H1 (cell line): ENCODE measurements at regions not wholly inside any gene's neighbourhood (a gene's known extent, or its start where the extent isn't known, plus 50 kb on each side); places are given as distances from the start of the nearest gene placed in this dataset.

ENCODE experiments used
- CTCF ChIA-PET: fragments of 300-600 bp; sonication (Branson Sonifier 250); formaldehyde crosslinking; loops from one replicate; lab custom pipeline; 2021; ENCODE audit not compliant: partially characterized antibody; lab: Charles Lee
- POLR2A ChIA-PET: fragments of 300-600 bp; sonication (Branson Sonifier 250); formaldehyde crosslinking; loops from one replicate; lab custom pipeline; 2021; ENCODE audit warnings: inconsistent platforms; ENCODE audit not compliant: partially characterized antibody; lab: Charles Lee
- DNase-seq, 2 experiments: peaks; one replicate each; pipeline versions ENCODE4 v3.0.0 to v3.0.0-alpha.2; 2010 to 2022; ENCODE audit warnings: low spot score in 2 of 2, low read depth in 1 of 2, mixed read lengths in 1 of 2
- FAIRE-seq: peaks from 2 replicates; lab custom pipeline; 2011; peaks lifted over from hg19 to GRCh38; lab: Jason Lieb, UNC
- H2AFZ ChIP-seq: 2 replicates; pipeline ENCODE4 v1.8.1; 2012; ENCODE audit warnings: low read length, inconsistent platforms
- H2AK5ac ChIP-seq: 2 replicates; pipeline ENCODE4 v1.6.1; 2013; ENCODE audit warnings: low read depth, low read length
- H2BK120ac ChIP-seq: replicated peaks from 2 replicates; pipeline ENCODE3; 2013; ENCODE audit warnings: low read depth, low read length, inconsistent platforms
- H2BK12ac ChIP-seq: 2 replicates; pipeline ENCODE4 v1.6.1; 2013; ENCODE audit warnings: low read depth, low read length
- H2BK15ac ChIP-seq: 2 replicates; pipeline ENCODE4 v1.6.1; 2013; ENCODE audit warnings: low read length
- H2BK20ac ChIP-seq: 2 replicates; pipeline ENCODE4 v1.6.1; 2013; ENCODE audit warnings: low read length
- H2BK5ac ChIP-seq: 2 replicates; pipeline ENCODE4 v1.6.1; 2013; ENCODE audit warnings: low read depth, low read length
- H3K14ac ChIP-seq: 2 replicates; pipeline ENCODE4 v1.6.1; 2013; ENCODE audit warnings: inconsistent platforms; ENCODE audit not compliant: insufficient read length
- H3K18ac ChIP-seq: 2 replicates; pipeline ENCODE4 v1.6.1; 2013; ENCODE audit warnings: low read length; ENCODE audit errors: extremely low read depth
- H3K23ac ChIP-seq: 2 replicates; pipeline ENCODE4 v1.6.1; 2013; ENCODE audit warnings: inconsistent platforms; ENCODE audit not compliant: insufficient read length
- H3K23me2 ChIP-seq: 2 replicates; pipeline ENCODE4 v1.6.1; 2013; ENCODE audit warnings: low read depth, low read length
- H3K27ac ChIP-seq: 2 replicates; pipeline ENCODE4 v1.6.1; 2011; ENCODE audit warnings: low read depth, low read length, inconsistent platforms
- H3K27me3 ChIP-seq, 4 experiments: replicated peaks in 1 of 4; 1 replicate in 1 of 4; 2 replicates in 3 of 4; pipeline versions ENCODE4 v1.6.1 to v1.8.1; 2011 to 2013; ENCODE audit warnings: low read length in 3 of 4, mild to moderate bottlenecking in 3 of 4, inconsistent platforms in 2 of 4, mixed read lengths in 2 of 4, moderate library complexity in 1 of 4; ENCODE audit not compliant: control insufficient read depth in 3 of 4, insufficient read depth in 3 of 4; ENCODE audit errors: extremely low read depth in 1 of 4
- H3K36me3 ChIP-seq, 4 experiments: 2 replicates each; pipeline versions ENCODE4 v1.6.1 to v1.8.1; 2011 to 2013; ENCODE audit warnings: mild to moderate bottlenecking in 4 of 4, low read length in 3 of 4, moderate library complexity in 2 of 4, control low read depth in 1 of 4, inconsistent platforms in 1 of 4; ENCODE audit not compliant: insufficient read depth in 4 of 4, control insufficient read depth in 2 of 4
- H3K4ac ChIP-seq: replicated peaks from 2 replicates; pipeline ENCODE3; 2013; ENCODE audit warnings: low read length, low read depth, mixed read lengths, inconsistent platforms; ENCODE audit not compliant: insufficient read length
- H3K4me1 ChIP-seq, 4 experiments: replicated peaks in 1 of 4; 1 replicate in 1 of 4; 2 replicates in 3 of 4; pipeline versions ENCODE4 v1.6.1 to v1.8.1; 2011 to 2013; ENCODE audit warnings: low read length in 3 of 4, inconsistent platforms in 2 of 4, mixed read lengths in 1 of 4; ENCODE audit not compliant: insufficient read depth in 4 of 4, control insufficient read depth in 3 of 4
- H3K4me2 ChIP-seq, 2 experiments: 2 replicates each; pipeline versions ENCODE4 v1.6.1 to v1.8.1; 2011 to 2013; ENCODE audit warnings: low read depth in 2 of 2, low read length in 2 of 2, control low read depth in 1 of 2, inconsistent platforms in 1 of 2, mild to moderate bottlenecking in 1 of 2; ENCODE audit not compliant: insufficient read depth in 1 of 2
- H3K4me3 ChIP-seq, 4 experiments: fragments of 200-600, 300-600 bp in 1 of 4; sonication (generic), shearing (Covaris generic), sonication (Bioruptor Twin) in 1 of 4; 2 replicates each; pipeline versions ENCODE4 v1.5.1 to v1.8.1; 2011 to 2016; ENCODE audit warnings: low read length in 4 of 4, low read depth in 3 of 4, control low read depth in 2 of 4, inconsistent platforms in 2 of 4, mild to moderate bottlenecking in 2 of 4, mixed read lengths in 1 of 4, moderate library complexity in 1 of 4; ENCODE audit not compliant: insufficient read depth in 2 of 4; ENCODE audit errors: extremely low read depth in 1 of 4
- H3K56ac ChIP-seq: replicated peaks from 2 replicates; pipeline ENCODE3; 2013; ENCODE audit warnings: low read depth, mild to moderate bottlenecking, mixed read lengths, low read length, inconsistent platforms; ENCODE audit not compliant: insufficient read length
- H3K79me1 ChIP-seq: 2 replicates; pipeline ENCODE4 v1.6.1; 2013; ENCODE audit warnings: low read depth, low read length, control low read depth
- H3K79me2 ChIP-seq, 2 experiments: 2 replicates each; pipeline versions ENCODE4 v1.6.1 to v1.8.1; 2012 to 2013; ENCODE audit warnings: low read length in 2 of 2, mild to moderate bottlenecking in 2 of 2, inconsistent platforms in 1 of 2; ENCODE audit not compliant: insufficient read depth in 2 of 2, control insufficient read depth in 1 of 2
- H3K9ac ChIP-seq, 4 experiments: replicated peaks in 1 of 4; 1 replicate in 1 of 4; 2 replicates in 3 of 4; pipeline versions ENCODE4 v1.6.1 to v1.8.1; 2011 to 2013; ENCODE audit warnings: low read depth in 3 of 4, low read length in 3 of 4, control low read depth in 2 of 4, mild to moderate bottlenecking in 2 of 4, moderate library complexity in 2 of 4, inconsistent platforms in 1 of 4; ENCODE audit errors: extremely low read depth in 1 of 4
- H3K9me3 ChIP-seq, 2 experiments: 2 replicates each; pipeline versions ENCODE4 v1.6.1 to v1.8.1; 2012 to 2013; ENCODE audit warnings: mild to moderate bottlenecking in 2 of 2, moderate library complexity in 2 of 2, control low read depth in 1 of 2, inconsistent platforms in 1 of 2, low read depth in 1 of 2, low read length in 1 of 2, mixed read lengths in 1 of 2; ENCODE audit not compliant: insufficient read depth in 2 of 2
- H4K20me1 ChIP-seq, 2 experiments: replicated peaks in 1 of 2; 2 replicates each; pipeline versions ENCODE3 to v1.8.1; 2011 to 2013; ENCODE audit warnings: inconsistent platforms in 2 of 2, low read length in 2 of 2, mild to moderate bottlenecking in 1 of 2; ENCODE audit not compliant: insufficient read depth in 2 of 2, control insufficient read depth in 1 of 2
- H4K5ac ChIP-seq: 2 replicates; pipeline ENCODE4 v1.6.1; 2013; ENCODE audit warnings: low read length, low read depth, mixed read lengths, inconsistent platforms; ENCODE audit not compliant: insufficient read length
- H4K8ac ChIP-seq: 2 replicates; pipeline ENCODE4 v1.8.0; 2013; ENCODE audit warnings: mild to moderate bottlenecking, moderate library complexity, low read length, inconsistent platforms; ENCODE audit not compliant: insufficient read depth; ENCODE audit errors: extremely low read depth
- H4K91ac ChIP-seq: replicated peaks from 2 replicates; pipeline ENCODE3; 2013; ENCODE audit warnings: low read length, mixed read lengths, inconsistent platforms; ENCODE audit not compliant: insufficient read length
- GABPA ChIP-seq: IDR thresholded peaks from 2 replicates; pipeline ENCODE4 v1.6.1; 2011; ENCODE audit warnings: mild to moderate bottlenecking, low read length, moderate library complexity, borderline replicate concordance; ENCODE audit not compliant: insufficient read depth
- POLR2AphosphoS5 ChIP-seq: IDR thresholded peaks from 2 replicates; pipeline ENCODE4 v1.6.1; 2011; ENCODE audit warnings: low read depth, low read length
- RAD21 ChIP-seq, 2 experiments: IDR thresholded peaks in 1 of 2; conservative IDR thresholded peaks in 1 of 2; 2 replicates each; pipeline ENCODE4 v1.6.1; 2011; ENCODE audit warnings: low read depth in 2 of 2, low read length in 2 of 2, improper control_type of control experiment in 1 of 2, inconsistent platforms in 1 of 2, mild to moderate bottlenecking in 1 of 2, moderate library complexity in 1 of 2
- WGBS, 2 experiments: shearing (Covaris generic) in 1 of 2; methylation state at CpG; one replicate each; pipeline versions ENCODE4 v1.1.6 to v1.1.7; 2013 to 2015; ENCODE audit warnings: low lambda C conversion rate in 2 of 2, mixed read lengths in 2 of 2, inconsistent platforms in 1 of 2, low coverage in 1 of 2, missing lambda C conversion rate in 1 of 2; ENCODE audit not compliant: insufficient replicate concordance in 2 of 2, insufficient coverage in 1 of 2, insufficient read length in 1 of 2; ENCODE audit errors: extremely low coverage in 1 of 2, missing lambda C conversion rate in 1 of 2; 5-methylcytosine and 5-hydroxymethylcytosine counted together
- TF ChIP-seq, protein P1 (sequence below), 3 experiments: IDR thresholded peaks; 1 replicate in 2 of 3; 2 replicates in 1 of 3; pipeline versions ENCODE4 v1.5.1 to v1.6.1; 2011; ENCODE audit warnings: low read length in 3 of 3, mild to moderate bottlenecking in 3 of 3, inconsistent platforms in 2 of 3, low read depth in 1 of 3, moderate library complexity in 1 of 3; ENCODE audit not compliant: insufficient read depth in 1 of 3; ENCODE audit errors: control extremely low read depth in 1 of 3

DNA sequence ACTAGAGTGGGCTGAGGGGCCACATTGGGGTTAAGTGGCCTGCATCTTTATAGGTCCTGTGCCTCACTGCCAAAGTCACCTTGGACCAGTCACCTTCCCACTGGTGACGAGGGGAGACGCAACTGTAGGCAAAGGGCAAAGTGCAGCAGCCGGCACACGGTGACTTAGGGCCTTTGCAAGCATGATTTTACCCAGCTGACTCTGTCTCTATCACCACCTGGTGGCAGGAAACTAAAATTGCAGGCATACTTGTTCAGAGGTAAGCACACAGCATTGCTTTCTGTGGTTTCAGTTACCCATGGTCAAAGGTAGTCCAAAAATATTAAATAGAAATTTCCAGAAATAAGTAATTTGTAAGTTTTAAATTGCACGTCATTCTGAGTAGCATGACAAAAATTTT is 1164.4 kb downstream of the BRD1 start:
- H4K5ac ChIP-seq: no peak overlapping the region
- H2AFZ ChIP-seq: no peak overlapping the region
- no peak overlapping the region for H2BK15ac ChIP-seq
- no peaks in the 10 kb centered on the region for H3K79me2 ChIP-seq
- no peak overlapping the region for H3K27ac ChIP-seq
- peak; percentile 35; the same call in 1 of the 2 replicates for TF ChIP-seq GABPA
- TF ChIP-seq, protein P1, sequence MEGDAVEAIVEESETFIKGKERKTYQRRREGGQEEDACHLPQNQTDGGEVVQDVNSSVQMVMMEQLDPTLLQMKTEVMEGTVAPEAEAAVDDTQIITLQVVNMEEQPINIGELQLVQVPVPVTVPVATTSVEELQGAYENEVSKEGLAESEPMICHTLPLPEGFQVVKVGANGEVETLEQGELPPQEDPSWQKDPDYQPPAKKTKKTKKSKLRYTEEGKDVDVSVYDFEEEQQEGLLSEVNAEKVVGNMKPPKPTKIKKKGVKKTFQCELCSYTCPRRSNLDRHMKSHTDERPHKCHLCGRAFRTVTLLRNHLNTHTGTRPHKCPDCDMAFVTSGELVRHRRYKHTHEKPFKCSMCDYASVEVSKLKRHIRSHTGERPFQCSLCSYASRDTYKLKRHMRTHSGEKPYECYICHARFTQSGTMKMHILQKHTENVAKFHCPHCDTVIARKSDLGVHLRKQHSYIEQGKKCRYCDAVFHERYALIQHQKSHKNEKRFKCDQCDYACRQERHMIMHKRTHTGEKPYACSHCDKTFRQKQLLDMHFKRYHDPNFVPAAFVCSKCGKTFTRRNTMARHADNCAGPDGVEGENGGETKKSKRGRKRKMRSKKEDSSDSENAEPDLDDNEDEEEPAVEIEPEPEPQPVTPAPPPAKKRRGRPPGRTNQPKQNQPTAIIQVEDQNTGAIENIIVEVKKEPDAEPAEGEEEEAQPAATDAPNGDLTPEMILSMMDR (IDR thresholded peaks at IDR 0.05; ENCODE audit: control extremely low read depth in 1 of 3, insufficient read depth in 1 of 3, low read depth in 1 of 3, low read length in 3 of 3): peak; percentile 44 to 88 (median 73)
- TF ChIP-seq RAD21 (IDR thresholded peaks at IDR 0.05 in 1 of 2, conservative IDR thresholded peaks at IDR 0.05 in 1 of 2; ENCODE audit: low read depth in 2 of 2, low read length in 2 of 2): peak; percentile 78 to 80
- TF ChIP-seq POLR2AphosphoS5: no peak
- no peak overlapping the region for H3K14ac ChIP-seq
- H4K20me1 ChIP-seq: peaks cover 0 to 3% of the 10 kb centered on the region in 2 experiments
- H3K56ac ChIP-seq: no peak overlapping the region
- no peak overlapping the region for H3K18ac ChIP-seq
- H4K91ac ChIP-seq: no peak overlapping the region
- H3K4me3 ChIP-seq: no peak overlapping the region
- H3K9me3 ChIP-seq: peaks cover 7 to 12% of the 10 kb centered on the region in 2 experiments
- CTCF ChIA-PET: interaction anchor here (0.6 to 2.3 kb wide), 15 partner anchors 9 to 407 kb away, joined by 3 to 12 read pairs (median 4); no protein-coding TSS in a partner anchor
- DNase-seq (no peak), FAIRE-seq (peak; percentile 71)
- POLR2A ChIA-PET: no interaction called here
- no peak overlapping the region for H2BK12ac ChIP-seq
- H3K4ac ChIP-seq: no peak overlapping the region
- H3K36me3 ChIP-seq: no peaks in the 10 kb centered on the region
- H4K8ac ChIP-seq: no peak overlapping the region
- H2BK20ac ChIP-seq: no peak overlapping the region
- H3K23me2 ChIP-seq: no peaks in the 10 kb centered on the region
- no peaks in the 10 kb centered on the region for H3K27me3 ChIP-seq
- no peak overlapping the region for H3K4me2 ChIP-seq
- H2BK120ac ChIP-seq: no peak overlapping the region
- no peak overlapping the region for H3K23ac ChIP-seq
- H3K79me1 ChIP-seq: no peaks in the 10 kb centered on the region; the same call in 1 of the 2 replicates
- no peaks in the 10 kb centered on the region; a peak in 1 of 7 replicates for H3K4me1 ChIP-seq
- WGBS, 2 experiments: 78% methylated on average over 5 of the region's 5 CpGs; no CpG with 5 or more reads in 1 of the 2 experiments
- no peak overlapping the region for H2BK5ac ChIP-seq
- no peak overlapping the region for H3K9ac ChIP-seq
- H2AK5ac ChIP-seq: no peak overlapping the region
